ENCODE measurements at regions not wholly inside any gene's neighbourhood (a gene's known extent, or its start where the extent isn't known, plus 50 kb on each side); places are given as distances from the start of the nearest gene placed in this dataset.

DNA sequence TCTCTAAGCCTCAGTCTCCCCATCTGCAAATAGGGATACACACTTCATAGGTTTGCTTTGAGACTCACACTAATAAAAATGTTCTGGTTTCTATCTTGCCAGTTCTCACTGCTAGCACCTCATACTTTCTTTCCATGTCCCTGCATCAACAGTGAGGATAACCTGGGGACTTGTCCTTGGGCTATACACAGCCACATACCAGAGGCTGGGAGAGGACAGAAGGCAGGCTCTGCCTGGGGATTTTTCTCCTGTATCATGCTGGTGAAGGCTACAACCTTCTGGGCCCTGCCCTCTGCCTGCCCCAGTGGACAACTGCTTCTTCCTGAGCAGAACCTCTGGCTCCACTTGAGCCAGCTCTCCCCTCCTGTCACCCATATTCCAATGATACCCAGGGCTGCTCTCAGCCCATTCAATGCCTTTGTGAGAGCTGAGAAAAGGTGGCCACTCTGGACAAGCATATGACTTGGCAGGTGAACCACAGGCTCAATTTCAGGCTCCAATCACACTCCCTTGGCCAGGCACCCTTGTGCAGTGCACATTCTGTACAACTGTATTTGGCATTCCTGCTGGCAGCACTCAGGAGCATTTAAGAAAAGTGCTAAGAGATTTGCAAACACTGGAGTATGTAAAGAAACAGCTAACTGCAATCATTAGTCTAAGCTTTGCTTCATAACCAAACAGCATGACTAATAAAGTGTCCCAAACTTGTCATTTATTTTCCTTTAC lies 135.8 kb upstream of the VRK1 start:
- Histone ChIP-seq H3K9me3 (ENCODE audit: control insufficient read depth in 4 of 4, low read length in 3 of 4) (peaks cover 0 to 6% (median 2%) of the 10 kb centered on the region in 4 donors), H3K9ac (ENCODE audit: low read depth in 1 of 2, low read length in 2 of 2) (no peak overlapping the region), H3K4me1 (ENCODE audit: control insufficient read depth in 4 of 4, insufficient read depth in 4 of 4, low read length in 3 of 4) (no peaks in the 10 kb centered on the region), H3K27me3 (ENCODE audit: control insufficient read depth in 4 of 4, insufficient read depth in 4 of 4, low read length in 3 of 4) (peaks cover 0 to 11% (median 2%) of the 10 kb centered on the region in 4 donors), H3K27ac (ENCODE audit: low read depth in 1 of 2, low read length in 2 of 2) (no peak overlapping the region), H3K36me3 (ENCODE audit: control insufficient read depth in 4 of 4, insufficient read depth in 3 of 4, low read depth in 1 of 4, low read length in 3 of 4) (no peaks in the 10 kb centered on the region), H3K4me3 (ENCODE audit: low read depth in 1 of 3, low read length in 3 of 3) (no peak overlapping the region)
- no peak for DNase-seq (ENCODE audit: low spot score)
- no peak for TF ChIP-seq REST (IDR thresholded peaks at IDR 0.05)
- TF ChIP-seq, protein P1, sequence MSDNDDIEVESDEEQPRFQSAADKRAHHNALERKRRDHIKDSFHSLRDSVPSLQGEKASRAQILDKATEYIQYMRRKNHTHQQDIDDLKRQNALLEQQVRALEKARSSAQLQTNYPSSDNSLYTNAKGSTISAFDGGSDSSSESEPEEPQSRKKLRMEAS (IDR thresholded peaks at IDR 0.05), result no peak
- no peak for TF ChIP-seq NR2F2 (IDR thresholded peaks at IDR 0.05)

GRCh38 chr14:96662116-96662970 lies 134.8 kb upstream of the VRK1 start:
- no peaks in the 10 kb centered on the region for H3K9me3 ChIP-seq (ENCODE audit: control insufficient read depth in 4 of 4, low read length in 3 of 4)

More at GRCh38 chr14:96662116-96662970, 134.8 kb upstream of the VRK1 start:
- H3K9ac ChIP-seq (ENCODE audit: low read depth in 1 of 2, low read length in 2 of 2), result no peak overlapping the region
- H3K27me3 ChIP-seq (ENCODE audit: control insufficient read depth in 4 of 4, insufficient read depth in 4 of 4, low read length in 3 of 4), result peaks cover 0 to 14% (median under 1%) of the 10 kb centered on the region in 4 donors
- H3K4me1 ChIP-seq (ENCODE audit: control insufficient read depth in 4 of 4, insufficient read depth in 4 of 4, low read length in 3 of 4), result no peaks in the 10 kb centered on the region
- 86% methylated on average over 15 of the region's 15 CpGs for WGBS
- H3K4me3 ChIP-seq (ENCODE audit: low read depth in 1 of 3, low read length in 3 of 3), result no peak overlapping the region
- H3K27ac ChIP-seq (ENCODE audit: low read depth in 1 of 2, low read length in 2 of 2), result no peak overlapping the region
- TF ChIP-seq FOXA2 (IDR thresholded peaks at IDR 0.05), result no peak
- TF ChIP-seq RAD21 (IDR thresholded peaks at IDR 0.05), result no peak
- TF ChIP-seq JUND (IDR thresholded peaks at IDR 0.05), result no peak
- no peak for TF ChIP-seq FOXA1 (IDR thresholded peaks at IDR 0.05)
- no peak for TF ChIP-seq SP1 (IDR thresholded peaks at IDR 0.05)
- TF ChIP-seq REST (IDR thresholded peaks at IDR 0.05), result no peak
- TF ChIP-seq CTCF (IDR thresholded peaks at IDR 0.05; ENCODE audit: low read depth, low read length, missing input control), result no peak
- TF ChIP-seq, protein P2, sequence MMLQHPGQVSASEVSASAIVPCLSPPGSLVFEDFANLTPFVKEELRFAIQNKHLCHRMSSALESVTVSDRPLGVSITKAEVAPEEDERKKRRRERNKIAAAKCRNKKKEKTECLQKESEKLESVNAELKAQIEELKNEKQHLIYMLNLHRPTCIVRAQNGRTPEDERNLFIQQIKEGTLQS (IDR thresholded peaks at IDR 0.05), result no peak
- no peak for TF ChIP-seq HNF4A (conservative IDR thresholded peaks at IDR 0.05)
- no peak for TF ChIP-seq NR2F2 (IDR thresholded peaks at IDR 0.05)
- TF ChIP-seq HNF4G (IDR thresholded peaks at IDR 0.05), result no peak
- TF ChIP-seq RXRA (IDR thresholded peaks at IDR 0.05), result no peak
- DNase-seq (ENCODE audit: low spot score), result no peak
- H3K36me3 ChIP-seq (ENCODE audit: control insufficient read depth in 4 of 4, insufficient read depth in 3 of 4, low read depth in 1 of 4, low read length in 3 of 4), result no peaks in the 10 kb centered on the region
